Activated naive CD8-positive, alpha-beta T cell treated with anti-CD3 and anti-CD28 coated beads, Interleukin-2, amount 10 ng/mL, durations not matched to agents 7 days and 5 days (primary cell): ENCODE measurements at regions not wholly inside any gene's neighbourhood (a gene's known extent, or its start where the extent isn't known, plus 50 kb on each side); places are given as distances from the start of the nearest gene placed in this dataset.
"Not testable (repeated sequence)": the region's sequence is repeated elsewhere in the genome, so short reads cannot be mapped to it uniquely, and the experiment has no call there.

ENCODE experiments used
- ATAC-seq: fragments of 150-1000 bp; cut with Tn5 transposase; one replicate; pipeline ENCODE4 v1.10.0; 2021; ENCODE audit warnings: low read depth, moderate library complexity
- POLR2A ChIA-PET: fragments of 350-600 bp; sonication (Branson Sonifier 250); formaldehyde crosslinking; loops from one replicate; lab custom pipeline; 2021; ENCODE audit warnings: antibody characterized with exemption; lab: Charles Lee
- DNase-seq: peaks from one replicate; pipeline ENCODE4 v3.0.0; 2021
- H3K27ac Mint-ChIP-seq: one replicate; pipeline ENCODE4 v1.8.0; 2022; ENCODE audit warnings: mild to moderate bottlenecking, mixed read lengths
- H3K27me3 Mint-ChIP-seq: one replicate; pipeline ENCODE4 v1.8.0; 2022; ENCODE audit warnings: mild to moderate bottlenecking, moderate library complexity, mixed read lengths
- H3K36me3 Mint-ChIP-seq: one replicate; pipeline ENCODE4 v1.8.0; 2021; ENCODE audit warnings: mild to moderate bottlenecking, mixed read lengths
- H3K4me1 Mint-ChIP-seq: one replicate; pipeline ENCODE4 v1.8.0; 2021; ENCODE audit warnings: mixed read lengths
- H3K4me3 Mint-ChIP-seq: one replicate; pipeline ENCODE4 v1.8.0; 2022; ENCODE audit warnings: mild to moderate bottlenecking, moderate library complexity, mixed read lengths
- H3K9me3 Mint-ChIP-seq: one replicate; pipeline ENCODE4 v1.8.0; 2021; ENCODE audit warnings: mixed read lengths

- H3K9me3 Mint-ChIP-seq, ATAC-seq, H3K4me1 Mint-ChIP-seq, H3K27ac Mint-ChIP-seq, H3K4me3 Mint-ChIP-seq, H3K36me3 Mint-ChIP-seq, POLR2A ChIA-PET, H3K27me3 Mint-ChIP-seq, DNase-seq: not testable (repeated sequence)
Measured at GRCh38 chr9:63979741-63980140, 1305.3 kb downstream of the FOXD4L5 start.
